ENCODE measurements at regions not wholly inside any gene's neighbourhood (a gene's known extent, or its start where the extent isn't known, plus 50 kb on each side); places are given as distances from the start of the nearest gene placed in this dataset.

DNA sequence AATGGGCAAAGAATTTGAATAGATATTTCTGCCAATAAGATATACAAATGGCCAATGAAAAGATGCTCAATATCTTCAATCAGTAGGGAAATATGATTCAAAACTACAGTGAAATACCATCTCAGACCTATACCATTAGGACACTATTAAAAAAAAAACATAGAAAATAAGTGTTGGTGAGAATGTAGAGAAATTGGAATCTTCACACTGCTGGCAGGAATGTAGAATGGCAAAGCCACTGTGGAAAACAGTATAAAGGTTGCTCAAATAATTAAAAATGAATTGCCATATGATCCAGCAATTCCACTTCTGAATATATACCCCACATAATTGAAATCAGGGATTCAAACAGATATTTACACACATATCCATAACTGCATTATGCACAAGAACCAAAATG, 88.1 kb upstream of the STARD13 start:
- no peak for DNase-seq

DNA sequence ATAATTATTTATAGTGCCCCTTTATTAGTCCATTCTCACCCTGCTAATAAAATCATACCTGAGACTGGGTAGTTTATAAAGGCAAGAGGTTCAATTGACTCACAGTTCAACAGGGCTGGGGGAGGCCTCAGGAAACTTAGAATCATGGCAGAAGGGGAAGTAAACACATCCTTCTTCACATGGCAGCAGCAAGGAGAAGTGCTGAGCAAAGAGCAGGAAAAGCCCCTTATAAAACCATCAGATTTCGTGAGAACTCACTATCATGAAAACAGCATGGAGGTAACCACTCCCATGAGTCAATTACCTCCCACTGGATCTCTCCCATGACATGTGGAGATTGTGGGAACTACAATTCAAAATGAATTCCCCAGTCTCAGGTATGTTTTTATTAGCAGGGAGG, 89.9 kb upstream of the STARD13 start:
- no peak for DNase-seq

DNA sequence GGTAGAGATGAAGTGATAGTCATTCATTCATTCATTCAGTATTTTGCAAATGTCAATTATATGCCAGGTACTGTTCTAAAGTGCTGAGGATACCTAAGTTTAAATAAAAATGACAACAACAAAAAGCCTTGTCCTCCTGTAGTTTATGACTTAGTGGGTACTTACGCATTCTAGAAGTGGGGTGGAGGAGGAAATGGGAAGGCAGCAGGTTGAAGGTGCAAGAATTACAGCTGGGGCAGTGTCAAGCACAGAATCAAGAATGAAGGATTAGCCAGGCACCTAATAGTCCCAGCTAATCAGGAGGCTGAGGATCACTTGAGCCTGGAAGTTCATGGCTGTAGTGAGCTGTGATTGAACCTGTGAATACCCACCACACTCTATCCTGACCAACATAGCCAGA, 90.7 kb upstream of the STARD13 start:
- no peak for DNase-seq

DNA sequence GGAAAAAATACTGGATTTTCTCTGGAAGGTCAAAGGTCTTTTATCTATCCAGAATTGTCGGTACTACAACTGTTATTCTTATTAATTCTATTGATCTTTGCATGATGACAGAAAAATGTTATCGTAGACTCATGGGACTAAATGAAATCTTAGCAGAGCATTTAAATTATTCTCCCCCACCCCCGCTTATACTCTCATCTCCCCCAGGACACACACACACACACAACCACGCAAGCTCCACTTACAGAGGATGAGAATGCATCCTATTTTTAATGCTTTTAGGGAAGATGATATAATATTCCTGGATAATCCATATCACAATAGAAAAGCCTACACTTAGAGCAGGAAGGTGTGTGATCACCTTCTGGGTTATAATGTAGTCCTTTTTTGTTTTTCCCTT, 91.9 kb upstream of the STARD13 start:
- no peak for DNase-seq

DNA sequence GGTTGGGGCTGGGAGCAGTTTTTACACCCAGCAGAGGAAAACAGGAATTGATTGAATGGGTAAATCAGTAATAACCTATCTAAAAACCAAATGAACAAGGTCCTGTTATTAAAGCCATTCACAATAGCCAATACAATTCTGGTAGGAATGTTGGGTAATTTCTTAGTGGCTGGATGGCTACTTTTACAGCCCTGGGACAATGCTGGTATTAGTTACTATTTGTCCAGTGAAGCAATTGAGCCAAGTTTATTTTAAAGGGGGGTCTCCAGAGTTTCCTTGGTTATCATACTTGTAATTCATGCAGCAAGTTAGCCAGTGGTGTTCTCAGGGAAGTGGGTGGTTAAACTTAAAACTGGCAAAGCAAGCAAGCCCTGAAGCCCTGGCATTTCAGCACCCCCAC, 92.3 kb upstream of the STARD13 start:
- DNase-seq: no peak

DNA sequence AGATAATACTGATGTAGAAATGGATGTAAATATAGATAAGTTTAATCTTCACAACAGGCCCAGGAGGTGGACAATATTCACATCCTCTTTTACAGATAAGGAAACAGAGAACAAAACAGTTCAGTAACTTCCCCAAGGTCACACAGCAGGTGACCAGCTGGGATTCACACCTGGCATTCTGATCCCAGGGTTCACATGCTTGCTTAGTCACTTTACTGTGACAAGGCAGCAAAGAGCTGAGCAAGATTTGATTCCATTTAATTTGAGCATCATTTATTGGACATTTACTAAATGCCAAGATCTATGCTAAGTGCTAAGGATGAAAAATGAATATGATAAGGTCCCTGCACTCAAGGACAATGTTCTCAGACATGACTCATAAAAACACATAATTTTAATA, 94.1 kb upstream of the STARD13 start:
- no peak for DNase-seq

DNA sequence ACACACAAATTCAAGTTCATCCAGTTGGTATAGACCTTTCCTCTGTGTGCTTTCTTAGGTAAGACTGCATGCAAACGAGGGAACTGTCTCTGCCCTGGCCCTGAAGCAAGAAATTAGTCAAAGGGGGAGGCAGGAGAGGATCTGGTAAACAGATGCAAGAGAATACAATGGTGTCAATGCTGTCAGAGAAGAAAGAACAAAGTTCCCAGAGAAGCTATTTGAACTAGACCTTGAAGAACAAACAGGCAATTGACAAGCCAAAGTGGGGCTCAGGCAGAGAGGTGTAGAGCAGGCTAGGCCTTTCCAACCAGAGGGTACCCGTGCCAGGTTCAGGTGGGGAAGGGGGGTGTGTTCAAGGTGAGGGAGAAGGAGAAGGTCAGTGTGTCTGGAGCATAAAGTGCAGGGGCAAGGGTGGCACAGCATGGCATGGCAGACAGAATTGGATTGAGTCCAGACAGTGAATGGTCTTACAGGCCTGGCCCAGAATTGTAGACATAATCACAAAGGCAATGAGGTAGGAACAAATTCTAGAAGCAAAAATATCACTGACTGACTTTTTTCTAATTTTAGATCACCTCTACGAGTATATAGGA, 95.0 kb upstream of the STARD13 start:
- no peak for DNase-seq

DNA sequence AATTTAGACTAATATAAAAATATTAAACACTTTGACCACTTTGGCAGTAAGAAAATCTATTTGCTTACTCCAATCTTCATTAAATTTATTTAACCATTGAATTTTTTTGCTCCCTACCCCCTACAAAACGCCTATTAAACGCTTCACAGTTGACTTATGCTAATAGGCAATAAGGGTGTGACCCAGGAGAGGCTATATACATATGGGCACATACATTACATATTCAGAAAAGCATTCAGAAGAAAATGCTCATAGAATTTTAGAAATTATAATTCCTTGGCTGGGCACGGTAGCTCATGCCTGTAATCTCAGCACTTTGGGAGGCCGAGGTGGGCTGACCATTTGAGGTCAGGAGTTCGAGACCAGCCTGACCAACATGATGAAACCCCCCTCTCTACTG, 95.6 kb upstream of the STARD13 start:
- no peak for DNase-seq

DNA sequence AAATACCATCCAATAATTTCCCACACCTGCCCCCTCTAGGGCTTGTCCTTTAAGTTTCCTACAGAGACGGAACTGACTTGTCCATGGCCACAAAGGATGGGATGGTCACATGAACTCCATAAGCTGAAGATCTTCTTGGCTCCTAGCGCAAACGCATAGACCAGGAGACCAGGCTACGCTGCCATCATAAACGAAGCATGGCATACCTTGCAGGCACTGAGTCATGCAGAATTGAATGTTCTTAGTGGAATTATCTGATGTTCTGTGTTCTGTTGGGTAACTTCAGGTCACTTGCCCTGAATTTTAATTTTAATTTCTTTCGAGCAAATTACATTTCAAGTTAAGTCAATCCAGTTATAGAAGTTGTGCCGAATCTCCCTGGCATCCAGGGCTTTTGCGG, 96.4 kb upstream of the STARD13 start:
- DNase-seq: no peak

DNA sequence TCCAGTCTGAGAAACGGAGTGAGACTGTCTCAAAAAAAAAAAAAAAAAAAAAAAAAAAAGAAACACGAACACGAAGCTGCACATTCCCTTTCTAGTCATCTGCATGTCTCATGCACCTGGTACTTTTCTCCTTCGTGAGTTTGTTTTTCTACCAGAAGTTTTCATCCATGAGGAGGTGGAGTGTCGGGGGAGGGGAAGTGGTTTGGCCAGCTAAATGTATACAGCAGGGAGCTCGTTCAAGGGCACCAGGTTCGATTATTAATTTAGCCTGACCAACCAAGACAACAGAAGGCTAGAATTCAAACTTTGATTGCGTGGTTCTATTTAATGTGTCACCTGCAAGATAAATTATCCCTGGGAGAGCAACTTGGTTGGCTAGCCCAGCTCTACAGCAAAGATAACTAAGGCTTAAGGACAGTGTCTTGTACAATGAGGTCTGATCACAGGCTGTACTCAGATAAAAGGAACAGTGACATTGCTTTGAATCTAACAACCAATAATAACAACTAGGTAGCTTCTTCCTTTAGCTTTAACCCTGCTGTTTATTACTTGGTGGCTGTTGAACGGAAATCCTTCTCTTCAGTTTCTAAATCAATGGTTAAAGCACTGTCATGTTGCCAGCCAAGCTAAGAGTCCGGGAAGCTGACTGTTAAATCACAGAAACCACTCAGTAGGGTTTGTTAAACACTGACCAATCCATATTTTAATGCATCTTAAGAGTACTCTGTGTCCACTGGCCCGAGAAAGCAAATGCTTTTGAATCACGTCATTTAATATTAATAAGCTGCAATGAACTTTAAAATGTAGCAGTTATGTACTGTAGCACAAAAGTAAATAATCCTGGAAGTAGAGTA, 98.4 kb upstream of the STARD13 start:
- DNase-seq: no peak

DNA sequence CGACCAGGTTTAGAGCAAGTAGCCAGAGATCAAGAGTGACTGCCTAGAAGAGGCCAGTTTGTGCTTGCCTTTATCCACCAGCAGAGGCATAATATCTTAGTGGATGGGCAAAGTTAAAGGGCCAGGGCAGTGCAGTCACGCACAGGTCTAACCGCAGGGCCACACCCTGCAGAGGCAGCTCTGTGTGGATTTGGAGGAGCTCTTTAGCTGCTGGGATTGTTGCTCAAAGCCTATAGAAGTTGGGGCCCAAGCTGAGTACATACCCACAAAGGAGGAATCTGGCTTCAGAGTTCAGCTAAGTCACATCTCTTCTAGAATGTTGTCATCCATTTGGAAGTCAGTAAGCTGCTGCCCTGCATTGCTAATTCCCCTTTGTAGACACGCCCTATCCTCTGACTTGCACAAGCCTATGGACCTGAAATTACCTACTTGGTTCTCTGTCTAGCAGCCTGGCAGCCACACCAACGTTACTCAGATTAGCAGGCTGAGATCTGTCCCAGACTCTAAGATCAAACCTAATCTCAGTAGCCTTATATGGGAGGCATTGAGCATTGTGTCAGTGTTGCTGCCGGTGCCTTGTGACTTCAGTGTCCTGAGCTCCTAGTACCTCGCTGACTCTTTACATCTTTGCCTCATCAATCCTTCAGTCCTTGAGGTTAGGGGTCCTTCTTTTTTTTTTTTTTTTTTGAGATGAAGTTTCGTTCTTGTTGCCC, 102.9 kb upstream of the STARD13 start:
- peak; percentile 9 for DNase-seq

DNA sequence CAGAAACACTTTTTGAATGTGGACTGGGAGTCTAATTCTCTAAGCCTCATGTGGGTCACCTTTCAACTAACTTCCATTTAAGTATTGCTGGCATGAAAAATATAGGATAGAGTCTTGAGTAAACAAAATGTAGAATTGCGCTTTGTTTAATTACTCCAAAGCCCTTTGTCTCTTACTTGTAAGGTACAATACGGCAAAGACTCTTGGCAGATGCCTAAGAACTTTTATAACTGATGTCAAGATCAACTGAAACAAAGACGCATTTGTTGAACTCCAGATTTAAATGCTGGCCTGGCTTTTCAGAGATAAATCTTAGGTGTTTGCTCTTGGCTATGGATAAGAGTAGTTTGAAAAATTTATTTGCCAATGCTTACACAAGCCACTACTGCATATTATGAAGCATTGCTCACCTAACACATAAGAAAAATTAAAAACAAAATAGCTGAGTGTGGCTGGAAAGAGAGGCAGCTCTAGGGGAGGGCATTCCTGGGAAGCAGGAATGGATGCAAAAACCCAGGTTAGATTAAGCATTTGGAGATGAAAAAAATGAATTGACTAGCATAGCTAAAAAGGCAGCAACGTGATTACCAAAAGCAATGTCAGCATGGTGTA, 107.3 kb upstream of the STARD13 start:
- no peak for DNase-seq

DNA sequence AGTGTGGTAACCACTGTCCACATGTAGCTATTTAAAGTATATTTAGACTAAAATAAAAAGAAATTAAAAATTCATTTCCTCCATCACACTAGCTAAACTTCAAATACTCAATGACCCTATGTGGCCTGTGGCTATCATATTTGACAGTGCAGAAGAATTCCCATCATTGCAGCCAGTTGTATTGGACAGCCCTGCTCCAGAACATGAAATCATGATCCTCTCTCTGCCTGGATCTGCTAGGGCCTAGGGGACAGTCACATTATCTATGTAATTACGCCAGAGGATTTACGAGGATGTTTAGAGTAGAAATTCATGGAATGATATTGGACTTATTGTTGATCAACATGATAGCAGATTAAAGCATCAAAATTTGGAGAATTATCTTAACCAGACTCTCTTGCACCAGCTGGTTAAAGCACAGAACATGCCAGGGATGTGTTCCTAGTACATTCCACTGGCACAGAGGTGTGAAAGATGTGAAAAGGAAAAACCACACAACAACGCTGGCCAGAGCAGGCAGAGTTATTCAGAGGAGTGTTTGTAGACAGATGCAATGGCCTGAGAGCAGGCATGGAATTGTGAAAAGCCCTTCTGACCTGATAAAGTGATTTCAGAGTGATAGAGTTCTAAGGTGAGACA, 108.9 kb upstream of the STARD13 start:
- DNase-seq: no peak

DNA sequence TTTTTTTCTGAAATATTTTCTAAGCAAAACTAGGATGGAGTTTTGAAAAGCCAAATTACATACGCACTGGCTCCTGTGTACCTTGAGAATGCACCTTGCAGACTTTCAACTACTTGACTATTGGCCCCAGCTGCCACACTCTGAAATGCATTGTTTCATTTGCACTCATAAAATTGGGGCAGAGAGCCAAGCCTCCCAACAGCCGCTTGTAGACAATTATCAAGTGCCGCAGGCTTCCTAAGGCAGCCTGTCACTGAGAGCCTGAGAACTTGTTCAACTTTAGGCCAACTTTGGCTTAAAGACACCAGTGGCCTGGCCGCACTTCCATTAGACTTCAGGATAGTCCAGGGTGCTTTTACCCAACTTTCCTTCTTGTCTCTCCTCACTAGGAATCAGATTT, 115.7 kb upstream of the STARD13 start:
- DNase-seq: no peak

DNA sequence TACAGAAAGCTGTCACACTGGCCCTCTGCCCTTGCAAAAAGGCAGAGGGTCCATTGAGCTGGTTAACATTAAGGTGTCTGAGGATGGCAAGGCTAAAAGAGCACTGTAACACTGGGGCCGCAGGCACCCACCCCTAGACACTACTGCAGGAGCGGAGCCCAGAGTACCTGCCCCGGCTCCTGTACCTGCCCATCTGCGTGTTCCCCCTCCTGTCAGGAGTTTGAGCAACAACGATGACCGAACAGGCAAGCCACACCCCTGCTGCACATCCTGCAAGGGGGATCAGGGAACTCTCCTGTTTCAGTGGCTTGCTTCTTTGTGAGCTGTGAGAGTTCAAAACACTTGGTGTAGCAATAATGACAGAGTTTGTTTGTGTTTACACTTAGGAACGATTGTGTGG, 117.4 kb upstream of the STARD13 start:
- no peak for DNase-seq

DNA sequence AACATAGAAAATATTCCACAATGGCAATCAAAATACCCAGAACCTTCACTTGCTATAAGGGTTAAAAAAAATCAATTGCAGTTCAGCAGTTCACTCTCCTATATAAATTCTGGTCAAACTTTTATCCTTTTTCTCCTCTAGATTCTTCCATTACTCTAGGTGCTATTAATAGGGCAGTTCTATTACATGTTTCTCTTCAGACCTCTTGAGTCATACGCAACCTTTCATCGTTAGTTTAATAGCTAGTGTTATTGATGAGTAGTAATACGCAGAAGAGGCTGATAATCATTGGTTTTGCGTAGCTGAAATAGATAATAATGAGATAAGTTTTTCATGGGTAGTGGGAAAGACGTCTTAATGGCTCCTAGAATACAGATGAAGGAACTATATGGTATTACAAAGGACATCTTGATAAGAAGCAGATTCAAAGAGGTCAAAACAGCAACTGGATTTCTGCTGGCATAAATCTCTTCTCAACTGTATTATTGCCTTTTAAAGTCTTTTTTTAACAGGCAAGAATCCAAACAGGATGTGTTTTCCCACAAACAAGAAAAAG, 118.3 kb upstream of the STARD13 start:
- no peak for DNase-seq

DNA sequence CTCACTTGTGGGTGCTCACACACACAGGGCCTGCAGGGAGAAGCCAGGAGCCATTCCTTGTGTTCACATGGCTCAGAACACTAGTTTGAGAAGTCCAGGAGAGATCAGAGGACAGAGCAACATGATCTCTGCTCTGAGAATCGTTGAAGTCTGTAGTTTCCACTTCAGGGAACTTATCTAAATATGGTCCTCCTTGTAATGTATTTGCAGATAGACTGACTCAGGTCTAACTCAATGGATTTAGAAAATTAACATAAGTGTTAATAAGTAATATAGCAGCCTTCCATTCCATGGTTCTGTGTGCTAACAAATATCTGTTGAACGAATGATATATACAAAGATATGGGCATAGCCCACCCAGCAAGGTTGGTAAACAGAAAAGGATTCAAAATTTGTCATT, 119.8 kb upstream of the STARD13 start:
- DNase-seq: no peak

DNA sequence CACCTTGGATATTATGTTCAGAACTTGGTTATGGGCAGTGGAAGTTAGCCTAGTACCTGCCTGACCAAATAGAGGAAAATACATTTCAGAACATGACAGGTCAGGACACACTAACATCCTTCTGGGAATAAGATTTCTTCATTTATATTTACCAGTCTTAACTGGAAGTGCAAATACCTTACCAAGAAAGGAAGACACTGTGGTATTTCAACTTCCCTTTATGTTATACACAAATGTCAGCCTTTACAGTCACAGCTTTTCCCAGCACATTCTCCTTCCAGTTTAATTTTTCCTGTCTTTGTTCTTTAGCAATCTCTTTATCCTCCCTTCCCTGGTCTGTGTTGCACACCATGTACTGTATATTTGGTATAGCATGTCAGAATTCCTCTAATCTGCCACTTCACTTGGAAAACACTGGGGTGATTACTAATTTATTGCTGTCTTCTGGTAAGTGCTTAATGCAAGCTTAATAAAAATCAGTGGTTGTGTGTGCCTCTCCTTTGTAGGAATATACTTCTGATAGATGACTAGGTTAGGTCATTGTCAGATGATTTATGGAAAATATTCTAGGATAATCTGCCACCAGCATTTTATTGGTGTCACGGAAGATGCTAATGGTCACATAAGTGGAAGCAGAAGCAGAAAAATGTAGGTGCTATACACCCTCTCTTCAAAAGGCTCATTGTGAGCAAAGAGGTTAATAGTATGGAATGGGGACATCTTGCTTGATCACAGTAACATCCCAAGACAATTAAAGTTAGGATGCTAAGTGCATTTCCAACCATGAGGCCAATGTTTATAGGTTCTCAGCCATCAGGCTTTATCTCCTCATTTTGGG, 124.3 kb upstream of the STARD13 start:
- DNase-seq: no peak

DNA sequence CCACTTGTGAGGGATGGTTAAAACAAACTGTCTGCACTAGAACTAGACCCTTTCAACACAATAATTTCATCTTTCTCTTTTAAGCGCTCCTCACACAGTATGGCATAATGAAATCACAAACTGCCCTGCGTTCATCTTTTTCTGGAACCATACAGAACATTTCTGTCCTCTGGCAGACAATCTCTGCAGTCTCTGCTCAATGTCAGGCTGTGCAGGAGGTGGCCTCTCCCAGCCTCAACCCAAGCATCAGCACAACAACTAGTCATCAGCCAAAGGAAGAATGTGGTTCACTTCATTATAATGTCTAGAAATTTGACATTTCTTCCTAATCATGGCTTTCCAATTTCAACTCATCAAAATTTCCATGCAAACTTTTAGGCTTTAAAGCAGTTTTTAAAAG, 125.1 kb upstream of the STARD13 start:
- no peak for DNase-seq

DNA sequence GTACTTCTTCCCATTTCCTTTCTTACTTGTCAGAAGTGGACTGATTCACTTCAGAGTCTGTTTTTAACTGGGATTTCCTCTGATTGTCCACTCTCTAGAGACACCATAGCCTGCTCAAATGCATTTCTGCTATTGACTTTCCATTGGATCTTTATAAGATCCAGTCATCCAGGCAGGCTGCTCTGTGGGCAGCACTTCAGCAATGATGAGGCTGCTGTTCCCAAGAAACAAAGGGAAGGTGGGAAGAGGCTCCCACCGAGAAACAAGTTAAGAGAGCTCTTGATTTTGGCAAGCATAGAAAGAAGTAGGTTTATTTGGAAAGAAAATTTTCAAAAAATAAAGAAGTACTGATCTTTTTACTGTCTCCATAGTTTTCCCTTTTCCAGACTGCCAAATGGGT, 125.8 kb upstream of the STARD13 start:
- no peak for DNase-seq

DNA sequence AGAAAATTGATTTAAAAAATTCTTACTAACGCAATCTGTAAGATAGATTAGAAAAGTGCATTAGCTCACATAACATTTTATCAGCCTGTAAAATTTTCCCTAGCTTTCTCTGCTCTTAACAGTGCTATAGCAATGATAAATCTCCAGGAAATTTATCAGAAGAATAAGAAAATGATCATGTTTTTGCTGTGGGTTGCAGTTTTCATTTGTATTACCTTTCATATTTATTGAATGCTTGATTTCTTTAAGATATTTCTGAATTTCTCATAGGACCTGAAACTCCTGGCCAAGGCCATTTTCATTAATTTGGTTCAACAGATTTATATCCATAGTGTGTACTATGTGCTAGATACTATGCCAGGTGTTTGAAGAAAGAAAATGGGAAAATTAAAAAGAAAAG, 130.3 kb upstream of the STARD13 start:
- no peak for DNase-seq

Measured in HCEC 1CT (cell line).